ENCODE measurements at regions not wholly inside any gene's neighbourhood (a gene's known extent, or its start where the extent isn't known, plus 50 kb on each side); places are given as distances from the start of the nearest gene placed in this dataset.

GRCh38 chr1:219665089-219665488, 52.2 kb upstream of the ZC3H11B start:
- DNase-seq = no peak

GRCh38 chr1:219664310-219665029, 51.6 kb upstream of the ZC3H11B start:
- no peak for DNase-seq

Measured in NCI-H1105 (cell line).